Cardiac muscle cell (in vitro differentiated cells and primary cell): ENCODE measurements at regions not wholly inside any gene's neighbourhood (a gene's known extent, or its start where the extent isn't known, plus 50 kb on each side); places are given as distances from the start of the nearest gene placed in this dataset.

Experiments
- DNase-seq, 2 donors: peaks; one replicate each; pipeline versions ENCODE4 v3.0.0 to v3.0.0-alpha.2; 2010 to 2017; ENCODE audit warnings: low read depth in 1 of 2, low spot score in 1 of 2
- H3K27ac ChIP-seq: fragments of 200-600 bp; sonication (generic); 2 replicates; pipeline ENCODE4 v1.5.1; 2016
- H3K27me3 ChIP-seq: fragments of 200-600 bp; sonication (generic); 2 replicates; pipeline ENCODE4 v1.6.0; 2016; ENCODE audit warnings: control low read depth
- H3K36me3 ChIP-seq: fragments of 200-600 bp; sonication (generic); 2 replicates; pipeline ENCODE4 v1.5.1; 2016; ENCODE audit warnings: control low read depth
- H3K4me1 ChIP-seq: fragments of 200-600 bp; sonication (generic); 2 replicates; pipeline ENCODE4 v1.8.1; 2017; ENCODE audit warnings: low read depth, mild to moderate bottlenecking, mixed run types
- H3K4me3 ChIP-seq: fragments of 200-600 bp; sonication (generic); 2 replicates; pipeline ENCODE4 v1.5.1; 2016; ENCODE audit warnings: mild to moderate bottlenecking
- H3K9me3 ChIP-seq: fragments of 200-600 bp; sonication (generic); 2 replicates; pipeline ENCODE4 v1.5.1; 2017; ENCODE audit warnings: low read depth, mild to moderate bottlenecking, control low read depth
- TF ChIP-seq, protein P1 (sequence below): IDR thresholded peaks from 2 replicates; pipeline ENCODE4 v1.5.1; 2012; ENCODE audit warnings: low read depth, mild to moderate bottlenecking, low read length

DNA sequence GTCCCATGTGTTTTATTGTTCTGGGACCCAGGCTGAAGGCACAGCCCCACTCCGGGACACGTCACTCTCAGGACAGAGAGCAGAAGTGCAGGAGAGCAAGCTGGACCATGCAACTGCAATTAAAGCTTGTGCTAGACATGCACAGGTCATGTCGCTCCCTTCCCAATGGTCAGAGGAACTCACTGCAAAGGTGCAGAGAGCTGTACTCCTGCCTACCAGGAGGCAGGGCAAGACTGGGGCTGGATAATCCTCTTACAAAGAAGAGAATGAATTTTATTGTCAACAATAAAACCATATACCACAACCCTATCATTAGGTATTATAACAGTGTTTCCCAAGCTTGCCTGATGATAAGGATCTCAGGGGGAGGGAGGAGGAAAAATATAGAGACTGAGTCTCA, 74.0 kb upstream of the NEK6 start:
- no peak overlapping the region for H3K4me3 ChIP-seq
- H3K36me3 ChIP-seq: no peaks in the 10 kb centered on the region
- H3K27me3 ChIP-seq: peaks cover 6% of the 10 kb centered on the region
- no peaks in the 10 kb centered on the region for H3K4me1 ChIP-seq
- DNase-seq: no peak
- TF ChIP-seq, protein P1, sequence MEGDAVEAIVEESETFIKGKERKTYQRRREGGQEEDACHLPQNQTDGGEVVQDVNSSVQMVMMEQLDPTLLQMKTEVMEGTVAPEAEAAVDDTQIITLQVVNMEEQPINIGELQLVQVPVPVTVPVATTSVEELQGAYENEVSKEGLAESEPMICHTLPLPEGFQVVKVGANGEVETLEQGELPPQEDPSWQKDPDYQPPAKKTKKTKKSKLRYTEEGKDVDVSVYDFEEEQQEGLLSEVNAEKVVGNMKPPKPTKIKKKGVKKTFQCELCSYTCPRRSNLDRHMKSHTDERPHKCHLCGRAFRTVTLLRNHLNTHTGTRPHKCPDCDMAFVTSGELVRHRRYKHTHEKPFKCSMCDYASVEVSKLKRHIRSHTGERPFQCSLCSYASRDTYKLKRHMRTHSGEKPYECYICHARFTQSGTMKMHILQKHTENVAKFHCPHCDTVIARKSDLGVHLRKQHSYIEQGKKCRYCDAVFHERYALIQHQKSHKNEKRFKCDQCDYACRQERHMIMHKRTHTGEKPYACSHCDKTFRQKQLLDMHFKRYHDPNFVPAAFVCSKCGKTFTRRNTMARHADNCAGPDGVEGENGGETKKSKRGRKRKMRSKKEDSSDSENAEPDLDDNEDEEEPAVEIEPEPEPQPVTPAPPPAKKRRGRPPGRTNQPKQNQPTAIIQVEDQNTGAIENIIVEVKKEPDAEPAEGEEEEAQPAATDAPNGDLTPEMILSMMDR: no peak
- H3K27ac ChIP-seq: no peak overlapping the region
- no peaks in the 10 kb centered on the region for H3K9me3 ChIP-seq

DNA sequence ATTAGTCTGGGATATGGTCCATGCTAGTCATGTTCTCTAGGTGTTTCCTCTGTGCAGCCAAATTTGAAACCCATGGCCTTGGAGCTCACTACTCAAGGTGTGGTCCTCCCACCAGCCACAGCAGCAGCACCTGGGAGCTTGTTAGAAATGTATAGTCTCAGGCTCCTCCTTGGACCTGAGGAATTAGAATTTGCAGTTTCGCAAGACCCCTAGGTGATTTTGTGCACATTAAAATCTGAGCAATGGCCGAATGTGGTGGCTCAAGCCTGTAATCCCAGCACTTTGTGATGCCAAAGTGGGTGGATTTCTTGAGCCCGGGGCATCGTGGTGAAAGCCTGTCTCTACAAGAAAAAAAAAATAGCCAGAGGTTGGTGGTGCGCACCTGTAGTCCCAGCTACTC, 72.3 kb upstream of the NEK6 start:
- no peak overlapping the region for H3K4me3 ChIP-seq
- H3K4me1 ChIP-seq: no peaks in the 10 kb centered on the region
- H3K36me3 ChIP-seq: no peaks in the 10 kb centered on the region
- H3K27me3 ChIP-seq: peaks cover 6% of the 10 kb centered on the region
- TF ChIP-seq, protein P1: no peak
- DNase-seq: no peak
- no peak overlapping the region for H3K27ac ChIP-seq
- H3K9me3 ChIP-seq: no peaks in the 10 kb centered on the region

DNA sequence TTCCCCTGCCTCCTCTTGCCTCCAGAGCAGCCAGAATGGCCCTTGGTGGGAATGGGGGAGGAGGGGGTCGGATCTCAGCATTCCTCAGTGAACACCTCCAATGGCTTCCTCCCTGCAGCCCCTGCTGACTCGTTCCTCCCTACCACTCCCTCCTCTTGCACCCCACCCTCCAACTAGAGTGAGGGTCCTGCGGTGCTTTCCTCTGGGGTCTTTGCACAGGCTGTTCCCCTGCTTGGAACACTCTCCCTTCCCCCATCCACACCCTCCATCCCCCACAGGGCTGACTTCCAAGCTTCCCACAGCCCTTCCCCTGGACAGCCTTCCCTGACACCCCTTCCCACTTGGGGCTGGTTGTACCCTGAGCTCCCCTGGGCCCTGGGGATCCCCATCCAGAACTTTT, 70.4 kb upstream of the NEK6 start:
- H3K27me3 ChIP-seq: peaks cover 3% of the 10 kb centered on the region
- TF ChIP-seq, protein P1: no peak
- H3K4me3 ChIP-seq: no peak overlapping the region
- no peak for DNase-seq
- no peaks in the 10 kb centered on the region for H3K36me3 ChIP-seq
- no peaks in the 10 kb centered on the region for H3K9me3 ChIP-seq
- no peak overlapping the region for H3K27ac ChIP-seq
- no peaks in the 10 kb centered on the region for H3K4me1 ChIP-seq

DNA sequence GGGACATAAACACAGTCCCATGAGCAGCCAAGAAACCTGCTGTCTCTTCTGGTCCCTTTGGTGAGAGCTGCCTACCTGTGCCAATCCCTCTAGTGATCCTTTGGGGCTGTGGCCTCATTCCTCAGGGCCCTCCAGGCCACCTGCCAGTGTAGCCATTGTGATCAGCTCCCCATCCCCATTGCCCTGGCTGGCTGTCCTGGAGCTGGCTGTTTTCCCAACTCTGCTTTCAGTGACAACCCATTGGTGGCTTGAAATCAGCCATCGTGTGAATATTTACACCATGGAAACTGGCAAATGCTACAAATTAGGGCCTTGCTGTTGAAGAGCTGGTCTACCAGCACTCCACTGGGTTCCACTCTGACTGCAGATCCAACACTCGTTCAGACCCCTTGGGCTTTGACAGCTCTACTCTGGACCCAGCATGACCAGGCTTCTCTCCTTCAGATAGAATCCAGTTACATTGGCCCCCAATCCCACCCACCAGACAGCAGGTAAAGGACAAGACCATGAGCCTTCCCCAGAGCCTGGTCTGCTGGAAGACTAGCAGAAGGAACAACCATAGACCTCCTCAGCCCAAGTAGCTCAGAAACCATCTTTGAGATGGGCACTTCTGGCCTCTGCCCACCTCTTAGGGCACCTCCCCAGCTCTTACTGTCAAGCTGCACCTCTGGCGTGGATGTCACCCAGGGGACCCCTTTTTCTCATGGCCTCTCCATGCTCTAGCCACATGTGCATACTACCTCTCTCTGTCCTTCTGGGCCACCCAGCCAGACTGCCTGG, 69.2 kb upstream of the NEK6 start:
- Histone ChIP-seq H3K36me3 (no peaks in the 10 kb centered on the region), H3K4me1 (no peaks in the 10 kb centered on the region), H3K9me3 (no peaks in the 10 kb centered on the region), H3K27ac (no peak overlapping the region), H3K4me3 (no peak overlapping the region), H3K27me3 (peaks cover 3% of the 10 kb centered on the region)
- TF ChIP-seq, protein P1: no peak
- DNase-seq: no peak

DNA sequence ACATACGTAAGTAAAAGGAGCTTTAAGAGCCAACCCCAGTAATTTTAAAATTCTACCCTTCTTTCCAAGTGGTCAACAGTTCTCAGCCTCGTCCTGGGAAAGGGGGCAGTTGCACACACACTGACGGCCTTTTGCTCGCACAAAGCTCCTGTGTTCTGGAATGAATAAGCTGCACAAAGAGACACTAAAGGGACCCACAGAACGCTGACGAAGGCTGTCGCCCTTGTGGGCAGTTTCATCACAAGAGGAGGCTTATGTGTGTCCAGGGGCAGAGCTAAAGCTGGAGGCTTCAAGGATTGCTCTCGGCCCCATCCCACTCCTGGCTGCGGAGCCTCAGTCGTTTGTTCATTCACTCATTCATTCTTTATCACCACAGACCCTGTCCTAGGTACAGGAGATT, 67.0 kb upstream of the NEK6 start:
- no peak overlapping the region for H3K4me3 ChIP-seq
- H3K27me3 ChIP-seq: no peaks in the 10 kb centered on the region
- no peaks in the 10 kb centered on the region for H3K36me3 ChIP-seq
- H3K9me3 ChIP-seq: no peaks in the 10 kb centered on the region
- H3K4me1 ChIP-seq: no peaks in the 10 kb centered on the region
- DNase-seq: no peak
- H3K27ac ChIP-seq: no peak overlapping the region
- TF ChIP-seq, protein P1: no peak
